ENCODE measurements at regions not wholly inside any gene's neighbourhood (a gene's known extent, or its start where the extent isn't known, plus 50 kb on each side); places are given as distances from the start of the nearest gene placed in this dataset.

DNA sequence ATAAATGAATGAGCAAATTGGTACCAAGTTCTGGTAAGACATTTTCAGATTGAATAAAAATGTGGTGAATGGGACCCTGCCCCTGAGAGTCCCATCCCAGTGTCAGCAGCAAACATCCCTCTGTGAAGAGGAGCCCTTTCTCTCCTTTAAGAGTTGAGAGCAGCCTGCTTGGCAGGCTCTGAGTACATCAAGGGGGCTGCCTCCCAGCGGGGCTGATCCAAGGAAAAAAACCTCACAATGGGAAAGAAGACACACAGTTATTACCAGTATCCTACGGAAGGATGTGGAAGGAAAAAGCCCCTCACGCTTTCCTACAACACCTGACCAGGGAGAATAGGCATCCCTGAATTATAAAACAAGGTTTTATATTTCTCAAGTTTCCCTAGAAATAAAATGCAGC is 293.8 kb upstream of the B3GAT1 start:
- no peak for ATAC-seq
- DNase-seq (ENCODE audit: low read depth, low spot score) = no peak
- Histone ChIP-seq H3K36me3 (ENCODE audit: control insufficient read depth in 1 of 2, insufficient read depth in 2 of 2, low read length in 2 of 2) (no peaks in the 10 kb centered on the region), H4K20me1 (ENCODE audit: insufficient read depth) (no peaks in the 10 kb centered on the region), H3K9me3 (ENCODE audit: control insufficient read depth in 1 of 2, insufficient read depth in 1 of 2, low read depth in 1 of 2, low read length in 2 of 2) (no peaks in the 10 kb centered on the region), H2AFZ (ENCODE audit: low read depth, low read length, poor library complexity, severe bottlenecking) (no peak overlapping the region), H3K9ac (ENCODE audit: low read length) (no peak overlapping the region), H3K4me1 (ENCODE audit: control insufficient read depth in 1 of 2, insufficient read depth in 2 of 2, low read length in 2 of 2) (no peaks in the 10 kb centered on the region), H3K27ac (ENCODE audit: low read depth, low read length) (no peak overlapping the region), H3K4me3 (replicated peaks in 1 of 2; ENCODE audit: low read depth in 1 of 2, low read length in 2 of 2) (no peak overlapping the region), H3K79me2 (ENCODE audit: insufficient read depth, low read length) (no peaks in the 10 kb centered on the region), H3K9me2 (ENCODE audit: insufficient read depth) (no peaks in the 10 kb centered on the region), H3K4me2 (ENCODE audit: low read length) (no peak overlapping the region), H3K27me3 (ENCODE audit: insufficient read depth, low read length) (peaks cover 40% of the 10 kb centered on the region)
- BruUV-seq (replicated peaks) = no TSS peak
- ChIA-PET CTCF (no interaction called here), POLR2A (no interaction called here), RAD21 (ENCODE audit: low non-redundant PET in 1 of 2, low total read pairs in 2 of 2, uncharacterized antibody in 2 of 2, unreplicated experiment in 2 of 2) (no interaction called here)
- TF ChIP-seq JUND (IDR thresholded peaks at IDR 0.05) (no peak), ELF1 (IDR thresholded peaks at IDR 0.05; ENCODE audit: borderline replicate concordance, low read depth) (no peak), EGR1 (IDR thresholded peaks at IDR 0.05; ENCODE audit: low read depth) (no peak), EZH2phosphoT487 (IDR thresholded peaks at IDR 0.05; ENCODE audit: borderline replicate concordance) (no peak), CBX3 (IDR thresholded peaks at IDR 0.05; ENCODE audit: low read depth) (no peak), CEBPB (IDR thresholded peaks at IDR 0.05; ENCODE audit: low read depth) (no peak), POLR2A (IDR thresholded peaks at IDR 0.05; ENCODE audit: borderline replicate concordance, extremely low read depth, insufficient read depth, insufficient read length) (no peak)
- TF ChIP-seq, protein P1, sequence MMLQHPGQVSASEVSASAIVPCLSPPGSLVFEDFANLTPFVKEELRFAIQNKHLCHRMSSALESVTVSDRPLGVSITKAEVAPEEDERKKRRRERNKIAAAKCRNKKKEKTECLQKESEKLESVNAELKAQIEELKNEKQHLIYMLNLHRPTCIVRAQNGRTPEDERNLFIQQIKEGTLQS (IDR thresholded peaks at IDR 0.05) = no peak
- TF ChIP-seq, protein P2, sequence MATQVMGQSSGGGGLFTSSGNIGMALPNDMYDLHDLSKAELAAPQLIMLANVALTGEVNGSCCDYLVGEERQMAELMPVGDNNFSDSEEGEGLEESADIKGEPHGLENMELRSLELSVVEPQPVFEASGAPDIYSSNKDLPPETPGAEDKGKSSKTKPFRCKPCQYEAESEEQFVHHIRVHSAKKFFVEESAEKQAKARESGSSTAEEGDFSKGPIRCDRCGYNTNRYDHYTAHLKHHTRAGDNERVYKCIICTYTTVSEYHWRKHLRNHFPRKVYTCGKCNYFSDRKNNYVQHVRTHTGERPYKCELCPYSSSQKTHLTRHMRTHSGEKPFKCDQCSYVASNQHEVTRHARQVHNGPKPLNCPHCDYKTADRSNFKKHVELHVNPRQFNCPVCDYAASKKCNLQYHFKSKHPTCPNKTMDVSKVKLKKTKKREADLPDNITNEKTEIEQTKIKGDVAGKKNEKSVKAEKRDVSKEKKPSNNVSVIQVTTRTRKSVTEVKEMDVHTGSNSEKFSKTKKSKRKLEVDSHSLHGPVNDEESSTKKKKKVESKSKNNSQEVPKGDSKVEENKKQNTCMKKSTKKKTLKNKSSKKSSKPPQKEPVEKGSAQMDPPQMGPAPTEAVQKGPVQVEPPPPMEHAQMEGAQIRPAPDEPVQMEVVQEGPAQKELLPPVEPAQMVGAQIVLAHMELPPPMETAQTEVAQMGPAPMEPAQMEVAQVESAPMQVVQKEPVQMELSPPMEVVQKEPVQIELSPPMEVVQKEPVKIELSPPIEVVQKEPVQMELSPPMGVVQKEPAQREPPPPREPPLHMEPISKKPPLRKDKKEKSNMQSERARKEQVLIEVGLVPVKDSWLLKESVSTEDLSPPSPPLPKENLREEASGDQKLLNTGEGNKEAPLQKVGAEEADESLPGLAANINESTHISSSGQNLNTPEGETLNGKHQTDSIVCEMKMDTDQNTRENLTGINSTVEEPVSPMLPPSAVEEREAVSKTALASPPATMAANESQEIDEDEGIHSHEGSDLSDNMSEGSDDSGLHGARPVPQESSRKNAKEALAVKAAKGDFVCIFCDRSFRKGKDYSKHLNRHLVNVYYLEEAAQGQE (IDR thresholded peaks at IDR 0.05; ENCODE audit: low read depth) = no peak
- TF ChIP-seq, protein P3, sequence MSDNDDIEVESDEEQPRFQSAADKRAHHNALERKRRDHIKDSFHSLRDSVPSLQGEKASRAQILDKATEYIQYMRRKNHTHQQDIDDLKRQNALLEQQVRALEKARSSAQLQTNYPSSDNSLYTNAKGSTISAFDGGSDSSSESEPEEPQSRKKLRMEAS (IDR thresholded peaks at IDR 0.05) = no peak
- intact Hi-C loops (cut with micrococcal nuclease) = no loop called here

Data from HCT116 (cell line).